Calu3 (cell line): ENCODE measurements at regions not wholly inside any gene's neighbourhood (a gene's known extent, or its start where the extent isn't known, plus 50 kb on each side); places are given as distances from the start of the nearest gene placed in this dataset.

ENCODE experiments used
- BruUV-seq: library from RNA; stranded (reverse); fragments of 400-500 nt; replicated peaks from 2 replicates; lab custom pipeline; 2021; lab: Mats Ljungman, UMichigan
- CTCF ChIA-PET: fragments of 300-600 bp; sonication (Branson Sonifier 250); formaldehyde crosslinking; loops from one replicate; lab custom pipeline; 2022; ENCODE audit warnings: antibody characterized with exemption; lab: Charles Lee
- DNase-seq: peaks from one replicate; pipeline ENCODE4 v3.0.0; 2022
- H3K27ac Mint-ChIP-seq: one replicate; pipeline ENCODE4 v1.8.0; 2022; ENCODE audit warnings: mixed read lengths; ENCODE audit not compliant: unreplicated experiment
- H3K27me3 Mint-ChIP-seq: one replicate; pipeline ENCODE4 v1.8.0; 2022; ENCODE audit warnings: mixed read lengths; ENCODE audit not compliant: unreplicated experiment
- H3K36me3 Mint-ChIP-seq: one replicate; pipeline ENCODE4 v1.8.0; 2022; ENCODE audit warnings: mild to moderate bottlenecking, moderate library complexity, mixed read lengths; ENCODE audit not compliant: insufficient read depth, unreplicated experiment
- H3K4me1 Mint-ChIP-seq: one replicate; pipeline ENCODE4 v1.8.0; 2022; ENCODE audit warnings: mild to moderate bottlenecking, low read depth, mixed read lengths; ENCODE audit not compliant: unreplicated experiment
- H3K4me3 Mint-ChIP-seq: one replicate; pipeline ENCODE4 v1.8.0; 2022; ENCODE audit warnings: mild to moderate bottlenecking, low read depth, moderate library complexity, mixed read lengths; ENCODE audit not compliant: unreplicated experiment
- H3K9me3 Mint-ChIP-seq: one replicate; pipeline ENCODE4 v1.8.0; 2022; ENCODE audit warnings: low read depth, mixed read lengths; ENCODE audit not compliant: unreplicated experiment
- intact Hi-C: fragments of 100-400 bp; cut with micrococcal nuclease; formaldehyde crosslinking; loops from one replicate; pipeline ENCODE4 v1.10.0; 2022; ENCODE audit not compliant: unreplicated experiment
- TF ChIP-seq, protein P1 (sequence below): fragments of 200-600 bp; IDR thresholded peaks from one replicate; pipeline ENCODE4 v1.8.0; 2022; ENCODE audit warnings: antibody characterized with exemption; ENCODE audit not compliant: unreplicated experiment

GRCh38 chr13:73956795-73957408 is 177.3 kb downstream of the KLF12 start:
- BruUV-seq: no TSS peak
- CTCF ChIA-PET: no interaction called here
- no peak overlapping the region for H3K27ac Mint-ChIP-seq
- no peak for DNase-seq
- H3K9me3 Mint-ChIP-seq: no peaks in the 10 kb centered on the region
- no peaks in the 10 kb centered on the region for H3K36me3 Mint-ChIP-seq
- no peak overlapping the region for H3K4me3 Mint-ChIP-seq
- TF ChIP-seq, protein P1, sequence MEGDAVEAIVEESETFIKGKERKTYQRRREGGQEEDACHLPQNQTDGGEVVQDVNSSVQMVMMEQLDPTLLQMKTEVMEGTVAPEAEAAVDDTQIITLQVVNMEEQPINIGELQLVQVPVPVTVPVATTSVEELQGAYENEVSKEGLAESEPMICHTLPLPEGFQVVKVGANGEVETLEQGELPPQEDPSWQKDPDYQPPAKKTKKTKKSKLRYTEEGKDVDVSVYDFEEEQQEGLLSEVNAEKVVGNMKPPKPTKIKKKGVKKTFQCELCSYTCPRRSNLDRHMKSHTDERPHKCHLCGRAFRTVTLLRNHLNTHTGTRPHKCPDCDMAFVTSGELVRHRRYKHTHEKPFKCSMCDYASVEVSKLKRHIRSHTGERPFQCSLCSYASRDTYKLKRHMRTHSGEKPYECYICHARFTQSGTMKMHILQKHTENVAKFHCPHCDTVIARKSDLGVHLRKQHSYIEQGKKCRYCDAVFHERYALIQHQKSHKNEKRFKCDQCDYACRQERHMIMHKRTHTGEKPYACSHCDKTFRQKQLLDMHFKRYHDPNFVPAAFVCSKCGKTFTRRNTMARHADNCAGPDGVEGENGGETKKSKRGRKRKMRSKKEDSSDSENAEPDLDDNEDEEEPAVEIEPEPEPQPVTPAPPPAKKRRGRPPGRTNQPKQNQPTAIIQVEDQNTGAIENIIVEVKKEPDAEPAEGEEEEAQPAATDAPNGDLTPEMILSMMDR: no peak
- no peaks in the 10 kb centered on the region for H3K4me1 Mint-ChIP-seq
- intact Hi-C loops: no loop called here
- H3K27me3 Mint-ChIP-seq: no peaks in the 10 kb centered on the region

- Mint-ChIP-seq H3K27ac (no peak overlapping the region), H3K27me3 (no peaks in the 10 kb centered on the region), H3K4me1 (no peaks in the 10 kb centered on the region), H3K4me3 (no peak overlapping the region), H3K9me3 (no peaks in the 10 kb centered on the region), H3K36me3 (no peaks in the 10 kb centered on the region)
- BruUV-seq: no TSS peak
- DNase-seq: no peak
- CTCF ChIA-PET: no interaction called here
- TF ChIP-seq, protein P1: no peak
- intact Hi-C loops: no loop called here
Measured at GRCh38 chr13:73955977-73956500, 178.2 kb downstream of the KLF12 start.

GRCh38 chr13:73954808-73955207 is 179.4 kb downstream of the KLF12 start:
- CTCF ChIA-PET: no interaction called here
- Mint-ChIP-seq H3K27me3 (no peaks in the 10 kb centered on the region), H3K4me3 (no peak overlapping the region), H3K27ac (no peak overlapping the region), H3K4me1 (no peaks in the 10 kb centered on the region), H3K9me3 (no peaks in the 10 kb centered on the region), H3K36me3 (no peaks in the 10 kb centered on the region)
- no TSS peak for BruUV-seq
- no peak for DNase-seq
- TF ChIP-seq, protein P1: no peak
- intact Hi-C loops: no loop called here

- Mint-ChIP-seq H3K4me3 (no peak overlapping the region), H3K9me3 (no peaks in the 10 kb centered on the region), H3K27ac (no peak overlapping the region), H3K4me1 (no peaks in the 10 kb centered on the region), H3K27me3 (no peaks in the 10 kb centered on the region), H3K36me3 (no peaks in the 10 kb centered on the region)
- intact Hi-C loops: no loop called here
- BruUV-seq: no TSS peak
- TF ChIP-seq, protein P1: no peak
- CTCF ChIA-PET: interaction anchor here (0.6 kb wide), 2 partner anchors 32 to 1680 kb away, joined by 3 to 4 read pairs; no protein-coding TSS in a partner anchor
- DNase-seq: no peak
Measured at GRCh38 chr13:73952648-73953047, 181.6 kb downstream of the KLF12 start.
